Left ventricle myocardium superior (tissue), 1 donor: ENCODE measurements at regions not wholly inside any gene's neighbourhood (a gene's known extent, or its start where the extent isn't known, plus 50 kb on each side); places are given as distances from the start of the nearest gene placed in this dataset.

Source experiments
- ATAC-seq: fragments of 200-7000 bp; cut with Tn5 transposase; one replicate; pipeline ENCODE4 v1.9.1; 2020; ENCODE audit warnings: mild to moderate bottlenecking, moderate library complexity
- DNase-seq: peaks from one replicate; pipeline ENCODE4 v3.0.0-alpha.2; 2020
- intact Hi-C: fragments of 100-400 bp; cut with micrococcal nuclease; formaldehyde crosslinking; loops from one replicate; pipeline ENCODE4 v1.11.0; 2022
- donor health status: DM: no; HTN: yes; CAD: no; lungs with severe emphysema.

GRCh38 chr2:118548880-118549488 is 298.5 kb downstream of the EN1 start:
- intact Hi-C loops: no loop called here
- ATAC-seq (no peak), DNase-seq (no peak)

GRCh38 chr2:118539290-118539689 is 308.2 kb downstream of the EN1 start:
- intact Hi-C loops: no loop called here
- DNase-seq: peak; percentile 28
- ATAC-seq: no peak

- ATAC-seq: no peak
- DNase-seq: no peak
- intact Hi-C loops: no loop called here
These were observed 311.1 kb downstream of the EN1 start for GRCh38 chr2:118536306-118536705.

GRCh38 chr2:118535818-118536212 is 311.6 kb downstream of the EN1 start:
- intact Hi-C loops: no loop called here
- no peak for ATAC-seq
- DNase-seq: no peak

GRCh38 chr2:118535171-118535817 is 312.2 kb downstream of the EN1 start:
- ATAC-seq (no peak), DNase-seq (no peak)
- intact Hi-C loops: no loop called here

- DNase-seq (no peak), ATAC-seq (no peak)
- intact Hi-C loops: no loop called here
These were observed 316.5 kb downstream of the EN1 start for GRCh38 chr2:118530976-118531375.

- DNase-seq: no peak
- ATAC-seq: no peak
- intact Hi-C loops: no loop called here
These were observed 317.4 kb downstream of the EN1 start for GRCh38 chr2:118529908-118530599.

- DNase-seq (no peak), ATAC-seq (no peak)
- intact Hi-C loops: no loop called here
These were observed 319.9 kb downstream of the EN1 start for GRCh38 chr2:118527571-118527970.

- no peak for DNase-seq
- intact Hi-C loops: no loop called here
- ATAC-seq: no peak
These were observed 322.1 kb downstream of the EN1 start for GRCh38 chr2:118525346-118525745.

- intact Hi-C loops: no loop called here
These were observed 322.5 kb downstream of the EN1 start for GRCh38 chr2:118524911-118525310.

GRCh38 chr2:118523761-118524160 is 323.7 kb downstream of the EN1 start:
- intact Hi-C loops: no loop called here
- DNase-seq: no peak
- ATAC-seq: no peak

More at GRCh38 chr2:118524911-118525310, 322.5 kb downstream of the EN1 start:
- DNase-seq (no peak), ATAC-seq (no peak)

GRCh38 chr2:118521960-118522359 is 325.5 kb downstream of the EN1 start:
- no peak for ATAC-seq
- intact Hi-C loops: no loop called here
- no peak for DNase-seq

- DNase-seq (no peak), ATAC-seq (no peak)
- intact Hi-C loops: no loop called here
These were observed 326.2 kb downstream of the EN1 start for GRCh38 chr2:118521272-118521671.

GRCh38 chr2:118520246-118520645 is 327.2 kb downstream of the EN1 start:
- intact Hi-C loops: no loop called here
- DNase-seq (no peak), ATAC-seq (no peak)

- DNase-seq: no peak
- ATAC-seq: no peak
- intact Hi-C loops: no loop called here
These were observed 327.9 kb downstream of the EN1 start for GRCh38 chr2:118519511-118519910.

GRCh38 chr2:118510807-118511206 is 336.6 kb downstream of the EN1 start:
- DNase-seq (no peak), ATAC-seq (no peak)
- intact Hi-C loops: no loop called here

GRCh38 chr2:118509319-118510004 is 338.0 kb downstream of the EN1 start:
- intact Hi-C loops: no loop called here
- ATAC-seq: no peak
- DNase-seq: no peak

GRCh38 chr2:118508282-118508681 is 339.2 kb downstream of the EN1 start:
- intact Hi-C loops: no loop called here
- DNase-seq (no peak), ATAC-seq (no peak)

GRCh38 chr2:118505436-118505835 is 342.0 kb downstream of the EN1 start:
- no peak for ATAC-seq

GRCh38 chr2:118502106-118502505 is 345.3 kb downstream of the EN1 start:
- ATAC-seq (no peak), DNase-seq (no peak)
- intact Hi-C loops: no loop called here

More at GRCh38 chr2:118505436-118505835, 342.0 kb downstream of the EN1 start:
- intact Hi-C loops: no loop called here
- no peak for DNase-seq
